ENCODE measurements at regions not wholly inside any gene's neighbourhood (a gene's known extent, or its start where the extent isn't known, plus 50 kb on each side); places are given as distances from the start of the nearest gene placed in this dataset.
"Not testable (repeated sequence)": the region's sequence is repeated elsewhere in the genome, so short reads cannot be mapped to it uniquely, and the experiment has no call there.

GRCh38 chr11:26841818-26842473 lies 120.1 kb upstream of the SLC5A12 start:
- DNase-seq: no peak

- DNase-seq: no peak
Measured at GRCh38 chr11:26842478-26843282, 120.8 kb upstream of the SLC5A12 start.

GRCh38 chr11:26843539-26843938 lies 121.7 kb upstream of the SLC5A12 start:
- DNase-seq: no peak

- no peak for DNase-seq
Measured at GRCh38 chr11:26844963-26845362, 123.1 kb upstream of the SLC5A12 start.

GRCh38 chr11:26846227-26846626 lies 124.4 kb upstream of the SLC5A12 start:
- peak; percentile 55 for DNase-seq

- DNase-seq: no peak
Measured at GRCh38 chr11:26847459-26847858, 125.6 kb upstream of the SLC5A12 start.

- DNase-seq: no peak
Measured at GRCh38 chr11:26847977-26848376, 126.1 kb upstream of the SLC5A12 start.

- DNase-seq: peak; percentile 20
Measured at GRCh38 chr11:26849036-26849435, 127.2 kb upstream of the SLC5A12 start.

- no peak for DNase-seq
Measured at GRCh38 chr11:26851291-26851690, 129.4 kb upstream of the SLC5A12 start.

GRCh38 chr11:26851696-26852095 lies 129.8 kb upstream of the SLC5A12 start:
- no peak for DNase-seq

- no peak for DNase-seq
Measured at GRCh38 chr11:26858098-26858497, 135.8 kb upstream of the FIBIN start.

- DNase-seq: no peak
Measured at GRCh38 chr11:26859416-26859815, 134.5 kb upstream of the FIBIN start.

- no peak for DNase-seq
Measured at GRCh38 chr11:26860091-26860780, 133.7 kb upstream of the FIBIN start.

- no peak for DNase-seq
Measured at GRCh38 chr11:26860895-26861294, 133.0 kb upstream of the FIBIN start.

- no peak for DNase-seq
Measured at GRCh38 chr11:26862801-26863200, 131.1 kb upstream of the FIBIN start.

GRCh38 chr11:26865703-26866102 lies 128.2 kb upstream of the FIBIN start:
- DNase-seq: no peak

- DNase-seq: no peak
Measured at GRCh38 chr11:26867286-26867685, 126.6 kb upstream of the FIBIN start.

- DNase-seq: no peak
Measured at GRCh38 chr11:26878959-26879581, 114.8 kb upstream of the FIBIN start.

GRCh38 chr11:26882363-26882880 lies 111.5 kb upstream of the FIBIN start:
- DNase-seq: not testable (repeated sequence)

- DNase-seq: no peak
Measured at GRCh38 chr11:26891501-26891900, 102.4 kb upstream of the FIBIN start.

GRCh38 chr11:26896719-26897118 lies 97.2 kb upstream of the FIBIN start:
- no peak for DNase-seq

- no peak for DNase-seq
Measured at GRCh38 chr11:26898799-26899198, 95.1 kb upstream of the FIBIN start.

- DNase-seq: no peak
Measured at GRCh38 chr11:26901162-26901561, 92.8 kb upstream of the FIBIN start.
